ENCODE measurements at regions not wholly inside any gene's neighbourhood (a gene's known extent, or its start where the extent isn't known, plus 50 kb on each side); places are given as distances from the start of the nearest gene placed in this dataset.

DNA sequence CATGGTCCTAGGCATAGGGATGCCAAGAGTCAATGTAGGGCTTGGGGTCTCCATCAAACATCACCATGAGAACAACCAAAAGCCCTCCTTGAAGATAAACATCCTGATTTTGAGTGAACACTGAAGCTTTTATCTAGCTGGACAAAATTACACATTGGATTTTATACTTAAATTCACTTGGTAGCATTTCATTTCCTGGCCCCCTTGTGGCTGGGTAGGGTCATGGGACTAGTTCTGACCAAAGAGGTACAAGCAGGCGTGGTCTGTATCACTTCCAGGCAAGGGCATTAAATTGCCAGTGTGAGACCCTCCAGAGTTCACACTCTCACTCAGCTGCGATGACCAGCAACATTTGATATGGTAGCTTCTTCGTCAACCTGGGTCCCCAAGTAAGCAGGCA, 320.3 kb downstream of the ACTL7B start:
- H4K20me1 ChIP-seq (ENCODE audit: insufficient read depth, low read length), result no peaks in the 10 kb centered on the region
- H3K36me3 ChIP-seq (replicated peaks; ENCODE audit: low read depth, low read length), result no peaks in the 10 kb centered on the region
- TF ChIP-seq EZH2phosphoT487 (IDR thresholded peaks at IDR 0.05; ENCODE audit: low read depth), result no peak
- TF ChIP-seq, protein P1, sequence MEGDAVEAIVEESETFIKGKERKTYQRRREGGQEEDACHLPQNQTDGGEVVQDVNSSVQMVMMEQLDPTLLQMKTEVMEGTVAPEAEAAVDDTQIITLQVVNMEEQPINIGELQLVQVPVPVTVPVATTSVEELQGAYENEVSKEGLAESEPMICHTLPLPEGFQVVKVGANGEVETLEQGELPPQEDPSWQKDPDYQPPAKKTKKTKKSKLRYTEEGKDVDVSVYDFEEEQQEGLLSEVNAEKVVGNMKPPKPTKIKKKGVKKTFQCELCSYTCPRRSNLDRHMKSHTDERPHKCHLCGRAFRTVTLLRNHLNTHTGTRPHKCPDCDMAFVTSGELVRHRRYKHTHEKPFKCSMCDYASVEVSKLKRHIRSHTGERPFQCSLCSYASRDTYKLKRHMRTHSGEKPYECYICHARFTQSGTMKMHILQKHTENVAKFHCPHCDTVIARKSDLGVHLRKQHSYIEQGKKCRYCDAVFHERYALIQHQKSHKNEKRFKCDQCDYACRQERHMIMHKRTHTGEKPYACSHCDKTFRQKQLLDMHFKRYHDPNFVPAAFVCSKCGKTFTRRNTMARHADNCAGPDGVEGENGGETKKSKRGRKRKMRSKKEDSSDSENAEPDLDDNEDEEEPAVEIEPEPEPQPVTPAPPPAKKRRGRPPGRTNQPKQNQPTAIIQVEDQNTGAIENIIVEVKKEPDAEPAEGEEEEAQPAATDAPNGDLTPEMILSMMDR (IDR thresholded peaks at IDR 0.05; ENCODE audit: low read depth, low read length), result peak; percentile 53
- H3K4me2 ChIP-seq (ENCODE audit: low read length), result no peak overlapping the region
- no peaks in the 10 kb centered on the region for H3K27me3 ChIP-seq (ENCODE audit: low read depth, low read length)
- no peak overlapping the region for H3K9ac ChIP-seq (ENCODE audit: low read length)
- H2AFZ ChIP-seq (ENCODE audit: low read depth, low read length), result no peak overlapping the region
- no peak overlapping the region for H3K4me3 ChIP-seq (ENCODE audit: low read length)
- no peaks in the 10 kb centered on the region for H3K4me1 ChIP-seq (ENCODE audit: low read length)
- H3K79me2 ChIP-seq (ENCODE audit: low read length), result no peaks in the 10 kb centered on the region
- no peak overlapping the region for H3K27ac ChIP-seq (ENCODE audit: low read length)
- no peaks in the 10 kb centered on the region for H3K9me3 ChIP-seq (ENCODE audit: insufficient read depth, low read length)

DNA sequence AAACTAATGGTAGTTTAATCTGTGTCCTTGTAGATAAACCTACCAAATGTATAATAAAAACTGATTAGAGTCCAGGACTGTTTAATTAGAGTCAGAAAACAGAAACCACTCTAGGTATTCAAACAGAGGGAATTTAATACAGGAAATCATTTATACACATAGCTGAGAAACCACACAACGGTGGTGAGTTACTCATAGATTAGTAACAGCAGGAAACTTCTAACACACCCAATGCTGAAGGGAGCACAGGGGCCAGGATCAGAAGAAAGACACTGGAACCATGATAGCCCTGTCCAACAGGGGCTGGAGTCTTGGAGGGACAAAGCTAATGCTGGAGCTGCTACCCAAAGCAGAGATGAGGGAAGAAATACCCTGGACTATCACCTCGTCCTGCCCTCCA, 321.0 kb downstream of the ACTL7B start:
- TF ChIP-seq, protein P1 (IDR thresholded peaks at IDR 0.05; ENCODE audit: low read depth, low read length), result no peak
- no peak for TF ChIP-seq EZH2phosphoT487 (IDR thresholded peaks at IDR 0.05; ENCODE audit: low read depth)
- H3K4me2 ChIP-seq (ENCODE audit: low read length), result no peak overlapping the region

DNA sequence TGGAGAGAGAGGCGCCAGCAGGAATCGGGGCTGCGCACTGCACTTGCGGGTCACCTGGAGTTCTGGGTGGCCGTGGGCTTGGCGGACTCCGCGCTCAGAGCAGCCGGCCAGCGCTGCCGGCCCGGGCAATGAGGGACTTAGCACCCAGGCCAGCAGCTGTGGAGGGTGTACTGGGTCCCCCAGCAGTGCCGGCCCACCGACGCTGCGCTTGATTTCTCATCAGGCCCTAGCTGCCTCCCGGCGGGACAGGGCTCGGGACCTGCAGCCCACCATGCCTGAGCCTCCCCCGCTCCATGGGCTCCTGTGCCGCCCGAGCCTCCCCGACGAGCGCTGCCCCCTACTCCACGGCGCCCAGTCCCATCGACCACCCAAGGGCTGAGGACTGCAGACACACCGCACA, 325.6 kb downstream of the ACTL7B start:
- H3K36me3 ChIP-seq (replicated peaks; ENCODE audit: low read depth, low read length), result no peaks in the 10 kb centered on the region
- no peak overlapping the region for H3K9ac ChIP-seq (ENCODE audit: low read length)
- TF ChIP-seq, protein P1 (IDR thresholded peaks at IDR 0.05; ENCODE audit: low read depth, low read length), result no peak
- TF ChIP-seq EZH2phosphoT487 (IDR thresholded peaks at IDR 0.05; ENCODE audit: low read depth), result no peak
- H3K9me3 ChIP-seq (ENCODE audit: insufficient read depth, low read length), result no peaks in the 10 kb centered on the region
- no peak overlapping the region for H3K4me2 ChIP-seq (ENCODE audit: low read length)
- H4K20me1 ChIP-seq (ENCODE audit: insufficient read depth, low read length), result no peaks in the 10 kb centered on the region
- H3K4me1 ChIP-seq (ENCODE audit: low read length), result no peaks in the 10 kb centered on the region
- H3K27ac ChIP-seq (ENCODE audit: low read length), result no peak overlapping the region
- no peaks in the 10 kb centered on the region for H3K79me2 ChIP-seq (ENCODE audit: low read length)
- H2AFZ ChIP-seq (ENCODE audit: low read depth, low read length), result no peak overlapping the region
- H3K27me3 ChIP-seq (ENCODE audit: low read depth, low read length), result no peaks in the 10 kb centered on the region; the same call in 1 of the 2 replicates
- H3K4me3 ChIP-seq (ENCODE audit: low read length), result no peak overlapping the region

More for the DNA sequence above, 321.0 kb downstream of the ACTL7B start:
- no peak overlapping the region for H3K9ac ChIP-seq (ENCODE audit: low read length)
- H2AFZ ChIP-seq (ENCODE audit: low read depth, low read length), result no peak overlapping the region
- no peaks in the 10 kb centered on the region for H3K9me3 ChIP-seq (ENCODE audit: insufficient read depth, low read length)
- no peak overlapping the region for H3K27ac ChIP-seq (ENCODE audit: low read length)
- no peaks in the 10 kb centered on the region for H4K20me1 ChIP-seq (ENCODE audit: insufficient read depth, low read length)
- H3K27me3 ChIP-seq (ENCODE audit: low read depth, low read length), result no peaks in the 10 kb centered on the region
- no peaks in the 10 kb centered on the region for H3K4me1 ChIP-seq (ENCODE audit: low read length)
- no peak overlapping the region for H3K4me3 ChIP-seq (ENCODE audit: low read length)
- no peaks in the 10 kb centered on the region for H3K79me2 ChIP-seq (ENCODE audit: low read length)
- no peaks in the 10 kb centered on the region for H3K36me3 ChIP-seq (replicated peaks; ENCODE audit: low read depth, low read length)

DNA sequence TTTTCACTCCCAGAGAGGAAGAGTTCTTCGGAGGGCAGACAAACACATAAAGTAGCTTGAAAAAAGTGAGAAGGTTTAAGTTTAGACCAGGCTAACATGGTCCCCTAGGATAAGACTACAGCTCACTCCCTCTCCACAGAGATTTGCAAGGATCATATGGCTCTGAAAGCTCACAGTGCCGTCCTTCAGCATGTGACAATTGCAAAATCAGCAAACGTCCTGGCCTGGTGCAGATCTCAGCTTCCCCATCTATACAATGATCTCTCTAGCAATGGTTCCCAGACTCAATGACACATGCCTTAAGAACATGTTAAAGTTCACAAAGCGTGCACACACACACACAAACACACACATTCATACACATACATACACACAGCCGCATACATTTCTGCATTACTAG, 327.6 kb downstream of the ACTL7B start:
- Histone ChIP-seq H3K4me2 (ENCODE audit: low read length) (no peak overlapping the region), H3K36me3 (replicated peaks; ENCODE audit: low read depth, low read length) (no peaks in the 10 kb centered on the region), H4K20me1 (ENCODE audit: insufficient read depth, low read length) (no peaks in the 10 kb centered on the region), H3K9me3 (ENCODE audit: insufficient read depth, low read length) (no peaks in the 10 kb centered on the region), H3K79me2 (ENCODE audit: low read length) (no peaks in the 10 kb centered on the region), H3K27me3 (ENCODE audit: low read depth, low read length) (no peaks in the 10 kb centered on the region; the same call in 1 of the 2 replicates), H3K27ac (ENCODE audit: low read length) (no peak overlapping the region), H3K4me1 (ENCODE audit: low read length) (no peaks in the 10 kb centered on the region), H3K9ac (ENCODE audit: low read length) (no peak overlapping the region), H3K4me3 (ENCODE audit: low read length) (no peak overlapping the region), H2AFZ (ENCODE audit: low read depth, low read length) (no peak overlapping the region)
- TF ChIP-seq, protein P1 (IDR thresholded peaks at IDR 0.05; ENCODE audit: low read depth, low read length), result no peak
- no peak for TF ChIP-seq EZH2phosphoT487 (IDR thresholded peaks at IDR 0.05; ENCODE audit: low read depth)
